Thyroid gland (tissue), 4 donors: ENCODE measurements at regions not wholly inside any gene's neighbourhood (a gene's known extent, or its start where the extent isn't known, plus 50 kb on each side); places are given as distances from the start of the nearest gene placed in this dataset.

ENCODE experiments used
- POLR2A ChIP-seq, 2 donors: fragments of 450-650 bp; IDR thresholded peaks; one replicate each; pipeline ENCODE4 v1.6.1; 2017; ENCODE audit warnings: antibody characterized with exemption in 2 of 2, mild to moderate bottlenecking in 2 of 2, moderate library complexity in 1 of 2
- TF ChIP-seq, protein P1 (sequence below), 6 experiments: fragments of 200-600 bp in 3 of 6; fragments of 450-650 bp in 3 of 6; sonication (generic) in 3 of 6; IDR thresholded peaks; one replicate each; pipeline ENCODE4 v1.5.1; 2016 to 2019; ENCODE audit warnings: antibody characterized with exemption in 6 of 6, mild to moderate bottlenecking in 2 of 6, inconsistent platforms in 1 of 6, moderate library complexity in 1 of 6

- TF ChIP-seq, protein P1, sequence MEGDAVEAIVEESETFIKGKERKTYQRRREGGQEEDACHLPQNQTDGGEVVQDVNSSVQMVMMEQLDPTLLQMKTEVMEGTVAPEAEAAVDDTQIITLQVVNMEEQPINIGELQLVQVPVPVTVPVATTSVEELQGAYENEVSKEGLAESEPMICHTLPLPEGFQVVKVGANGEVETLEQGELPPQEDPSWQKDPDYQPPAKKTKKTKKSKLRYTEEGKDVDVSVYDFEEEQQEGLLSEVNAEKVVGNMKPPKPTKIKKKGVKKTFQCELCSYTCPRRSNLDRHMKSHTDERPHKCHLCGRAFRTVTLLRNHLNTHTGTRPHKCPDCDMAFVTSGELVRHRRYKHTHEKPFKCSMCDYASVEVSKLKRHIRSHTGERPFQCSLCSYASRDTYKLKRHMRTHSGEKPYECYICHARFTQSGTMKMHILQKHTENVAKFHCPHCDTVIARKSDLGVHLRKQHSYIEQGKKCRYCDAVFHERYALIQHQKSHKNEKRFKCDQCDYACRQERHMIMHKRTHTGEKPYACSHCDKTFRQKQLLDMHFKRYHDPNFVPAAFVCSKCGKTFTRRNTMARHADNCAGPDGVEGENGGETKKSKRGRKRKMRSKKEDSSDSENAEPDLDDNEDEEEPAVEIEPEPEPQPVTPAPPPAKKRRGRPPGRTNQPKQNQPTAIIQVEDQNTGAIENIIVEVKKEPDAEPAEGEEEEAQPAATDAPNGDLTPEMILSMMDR (IDR thresholded peaks at IDR 0.05) = no peak
- TF ChIP-seq POLR2A (IDR thresholded peaks at IDR 0.05) = no peak
Observed at GRCh38 chr10:128542659-128543058, 416.4 kb upstream of the MKI67 start.
